ENCODE measurements at regions not wholly inside any gene's neighbourhood (a gene's known extent, or its start where the extent isn't known, plus 50 kb on each side); places are given as distances from the start of the nearest gene placed in this dataset.

DNA sequence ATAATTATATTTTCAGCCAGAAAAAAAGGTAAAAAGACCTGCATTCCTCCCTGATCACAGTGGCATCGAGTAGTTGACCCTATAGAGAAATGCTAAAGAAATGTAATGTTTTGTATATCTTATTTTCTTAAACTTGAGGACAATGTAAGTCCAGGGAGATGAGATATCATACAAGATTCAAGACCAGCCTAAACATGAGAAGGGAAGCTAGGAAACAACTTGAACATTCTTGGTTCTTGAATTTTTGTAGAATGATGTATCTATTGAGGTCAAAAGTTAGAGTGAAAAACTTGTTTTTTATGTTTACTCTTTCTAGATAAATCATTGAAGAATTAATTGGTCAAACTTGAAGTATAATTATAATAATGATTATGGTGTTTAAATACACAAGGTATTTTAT lies 497.7 kb upstream of the TBL1XR1 start:
- TF ChIP-seq POLR2A (IDR thresholded peaks at IDR 0.05; ENCODE audit: low read depth, low read length) (no peak), TAF1 (IDR thresholded peaks at IDR 0.05; ENCODE audit: low read depth, low read length) (no peak)

Measured in GM12891 (cell line).